Glomerular visceral epithelial cell (primary cell): ENCODE measurements at regions not wholly inside any gene's neighbourhood (a gene's known extent, or its start where the extent isn't known, plus 50 kb on each side); places are given as distances from the start of the nearest gene placed in this dataset.

Source experiments
- DNase-seq: peaks from one replicate; pipeline ENCODE4 v3.0.0-alpha.2; 2016; ENCODE audit errors: extremely low spot score

DNA sequence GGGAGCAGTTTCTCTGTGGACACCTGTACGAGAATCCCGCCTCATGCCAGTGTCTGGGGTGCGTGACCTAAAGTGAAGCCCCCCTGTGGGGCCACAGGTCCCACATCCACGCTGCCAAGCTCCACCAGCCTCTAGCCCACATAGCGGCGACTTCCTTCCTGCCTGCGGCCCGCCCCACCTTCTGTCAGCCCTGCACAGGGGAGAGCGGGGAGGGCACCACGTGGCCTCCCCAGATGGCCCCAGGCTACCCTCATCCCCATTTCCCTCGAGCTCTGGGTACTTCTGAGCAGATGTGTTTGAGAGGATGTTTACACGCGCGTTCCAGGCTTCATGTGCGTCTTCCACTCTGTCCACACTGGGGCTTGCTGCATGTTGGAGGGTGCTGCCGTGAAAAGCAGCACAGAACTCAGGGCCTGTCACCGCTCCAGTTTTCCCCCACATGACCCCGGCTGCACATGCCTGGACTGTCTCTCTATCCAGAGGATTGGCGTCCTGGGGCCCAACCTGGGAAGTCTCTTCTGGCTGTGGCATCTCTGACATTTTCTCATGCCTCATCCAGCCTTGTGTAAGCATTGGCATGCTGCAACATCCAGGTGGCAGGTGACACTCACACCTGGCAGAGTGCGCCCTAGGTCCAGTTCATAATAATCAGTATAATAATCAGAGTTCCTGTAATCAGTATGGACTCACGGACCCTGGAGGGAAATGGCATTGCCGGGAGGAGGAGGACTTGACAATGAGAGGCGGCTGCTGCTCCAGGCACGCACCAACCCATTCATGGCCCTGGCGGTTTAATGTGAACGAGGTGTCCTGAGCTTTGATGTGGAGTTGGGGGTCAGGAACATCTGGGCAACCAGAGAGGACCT, 146.3 kb upstream of the TWIST2 start:
- no peak for DNase-seq

DNA sequence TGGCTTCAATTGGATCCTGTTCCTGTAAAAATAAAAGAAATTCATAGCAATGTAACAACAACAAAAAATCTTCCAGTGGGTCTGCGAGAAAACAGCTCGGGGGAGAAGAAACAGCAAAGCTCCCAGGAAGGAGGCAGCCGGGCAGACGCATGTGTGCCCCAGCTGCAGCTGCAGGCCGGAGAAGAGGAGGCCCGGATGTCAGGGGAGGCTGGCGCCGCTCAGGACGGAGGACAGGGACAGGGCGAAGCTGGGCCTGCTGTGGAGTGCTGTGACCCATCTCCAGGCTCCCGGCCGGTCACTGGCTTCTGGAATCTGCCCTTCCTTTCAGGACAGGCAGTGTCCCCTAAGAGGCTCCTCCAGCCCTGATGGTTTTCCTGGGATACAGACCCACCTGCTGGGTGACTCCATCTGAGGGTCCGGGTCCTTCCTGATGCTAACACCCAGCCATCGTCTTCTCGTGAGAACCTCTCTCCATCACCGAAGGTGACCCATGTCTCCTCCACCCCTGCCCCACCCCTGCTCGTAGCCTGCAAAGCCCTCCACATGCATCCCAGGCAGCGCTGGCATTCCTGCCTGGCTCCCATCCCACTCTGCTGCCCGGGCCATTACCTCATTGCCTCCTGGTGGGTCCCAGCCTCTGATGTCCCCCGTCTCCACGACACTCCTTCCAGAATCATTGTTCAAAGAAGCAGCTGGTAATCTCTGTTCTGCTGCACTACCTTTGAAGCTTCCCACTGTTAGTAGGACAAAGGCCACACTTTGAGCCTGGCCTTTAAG, 145.4 kb upstream of the TWIST2 start:
- no peak for DNase-seq

DNA sequence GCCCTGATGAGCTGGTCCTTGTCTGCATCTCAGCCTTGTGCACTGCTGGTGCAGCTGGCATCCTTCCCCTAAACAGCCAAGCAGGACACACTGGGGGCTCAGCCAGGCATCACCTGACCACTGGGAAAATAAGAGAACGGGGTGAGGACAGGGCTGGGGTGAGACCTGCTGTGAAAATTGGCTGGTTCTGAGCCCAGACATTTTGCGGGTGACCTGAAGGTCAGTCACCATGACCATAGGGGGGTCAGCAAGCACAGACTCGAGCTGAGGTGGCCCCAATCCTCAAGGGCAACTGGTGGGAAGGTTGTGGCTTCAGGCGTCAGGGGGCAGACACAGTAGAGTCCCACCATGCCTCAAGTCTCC, 144.9 kb upstream of the TWIST2 start:
- no peak for DNase-seq

DNA sequence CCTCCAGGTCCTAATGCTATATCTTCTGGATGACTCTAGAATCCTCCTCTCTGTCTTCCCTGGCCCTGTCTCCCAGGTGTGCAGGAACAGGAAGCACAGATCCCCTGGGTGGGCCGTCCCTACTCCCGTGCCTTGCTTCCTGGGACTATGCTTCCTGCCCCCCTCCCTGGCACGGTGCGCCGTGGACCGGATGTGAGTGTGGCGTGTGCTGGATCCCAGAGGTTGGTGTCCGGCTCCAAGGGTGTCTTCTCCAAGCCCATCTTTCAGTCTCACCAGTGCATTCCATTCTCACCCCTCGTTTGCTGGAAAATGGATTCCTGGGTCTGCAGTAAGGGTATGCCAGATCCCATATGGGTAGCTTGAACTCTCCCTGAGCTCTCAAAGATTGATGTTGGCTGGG, 144.4 kb upstream of the TWIST2 start:
- no peak for DNase-seq

DNA sequence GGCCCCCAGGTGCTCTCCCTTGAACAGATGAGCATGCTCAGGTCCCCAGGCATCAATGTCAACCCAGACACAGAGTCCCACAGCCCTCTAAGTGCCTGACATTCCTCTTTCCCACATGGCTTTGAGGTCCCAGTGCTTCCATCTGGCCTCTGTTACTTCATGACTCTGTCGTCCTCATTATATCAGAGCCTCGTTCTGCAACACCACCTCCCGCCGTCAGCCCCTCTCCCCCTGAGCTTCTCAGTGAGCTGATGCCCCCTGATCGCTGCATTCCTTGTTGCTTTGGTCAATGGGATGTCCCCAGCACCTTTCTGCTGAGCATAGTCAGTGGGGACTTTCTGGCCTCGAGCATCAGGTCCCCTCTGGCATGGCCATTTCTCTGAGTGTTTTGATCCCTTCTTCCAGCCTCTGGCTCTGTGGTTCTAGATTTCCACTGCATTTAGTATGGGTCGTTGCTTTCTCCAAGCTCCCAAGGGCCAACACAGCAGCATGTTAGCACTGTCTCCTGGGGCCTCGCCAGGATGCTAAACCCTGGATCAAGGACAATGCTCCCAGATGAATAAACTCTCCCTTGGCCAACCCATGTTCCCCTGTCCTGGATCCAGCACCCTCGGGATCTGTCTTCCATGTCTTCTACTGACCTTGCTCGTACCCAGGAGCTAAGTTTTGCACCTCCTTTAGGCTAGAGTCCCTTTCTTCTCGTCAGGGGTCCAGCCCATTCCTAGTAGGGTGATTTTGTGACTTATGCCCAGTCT, 143.2 kb upstream of the TWIST2 start:
- no peak for DNase-seq

DNA sequence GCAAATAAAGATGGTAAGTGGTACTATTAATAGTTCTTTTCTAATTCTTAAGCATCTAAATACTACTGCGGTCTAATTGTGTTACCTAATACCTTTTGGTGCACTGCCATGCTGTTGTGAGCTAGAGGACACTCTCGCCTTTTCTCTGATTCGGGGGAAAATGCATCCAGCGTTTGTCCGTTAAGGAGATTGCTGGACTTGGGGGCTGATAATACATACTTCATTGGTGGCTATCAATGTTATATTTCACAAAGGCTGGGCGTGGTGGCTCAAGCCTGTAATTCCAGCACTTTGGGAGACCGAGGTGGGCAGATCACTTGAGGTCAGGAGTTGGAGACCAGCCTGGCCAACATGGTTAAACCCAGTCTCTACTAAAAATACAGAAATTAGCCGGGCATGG, 141.7 kb upstream of the TWIST2 start:
- no peak for DNase-seq

DNA sequence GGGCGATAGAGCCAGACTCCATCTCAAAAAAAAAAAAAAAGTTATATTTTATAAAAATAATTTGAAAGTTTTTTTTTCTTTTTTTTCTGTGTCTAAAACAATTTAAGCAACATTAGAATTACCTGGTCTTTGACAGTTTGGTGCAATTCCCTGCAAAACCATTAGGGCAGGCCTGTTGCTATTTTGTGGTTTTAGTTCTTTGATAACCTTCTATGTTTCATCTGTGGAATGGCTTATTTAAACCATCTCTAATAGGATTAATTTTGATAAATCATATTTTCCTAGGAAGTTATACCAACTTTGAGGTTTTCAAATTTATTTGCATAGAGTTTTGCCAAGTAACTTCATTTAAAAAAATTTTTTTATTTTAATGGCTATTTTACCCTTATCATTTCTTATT, 141.2 kb upstream of the TWIST2 start:
- DNase-seq, result no peak

DNA sequence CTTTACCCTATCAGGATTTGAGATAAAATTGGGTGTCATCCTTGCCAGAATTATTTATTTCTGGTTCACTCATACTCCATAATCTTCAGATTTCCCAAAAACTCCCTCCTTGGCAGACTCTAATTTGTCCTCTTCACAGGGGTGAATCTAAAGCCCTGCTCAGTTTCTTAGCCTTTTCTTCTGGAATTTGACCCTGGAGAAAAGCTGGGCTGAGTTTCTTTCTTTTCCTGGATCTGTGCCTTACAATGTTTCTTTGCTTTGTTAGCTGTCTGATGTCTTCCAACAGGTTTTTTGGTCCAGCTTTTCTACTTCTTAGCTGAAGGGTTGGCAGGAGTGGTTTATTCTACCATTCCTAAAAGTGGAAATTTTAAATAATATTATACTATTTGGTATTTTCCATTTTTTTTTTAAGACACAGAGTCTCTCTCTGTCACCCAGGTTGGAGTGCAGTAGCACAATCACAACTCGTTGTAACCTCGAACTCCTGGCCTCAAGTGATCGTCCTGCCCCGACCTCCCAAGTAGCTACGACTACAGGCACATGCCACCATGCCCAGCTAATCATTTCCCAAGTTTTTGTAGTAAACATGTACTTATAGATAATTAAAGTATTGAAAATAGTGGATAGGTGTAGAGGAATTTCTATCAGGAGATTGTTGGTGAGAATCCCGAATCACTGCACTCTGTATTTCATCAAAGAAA, 138.4 kb upstream of the TWIST2 start:
- no peak for DNase-seq

DNA sequence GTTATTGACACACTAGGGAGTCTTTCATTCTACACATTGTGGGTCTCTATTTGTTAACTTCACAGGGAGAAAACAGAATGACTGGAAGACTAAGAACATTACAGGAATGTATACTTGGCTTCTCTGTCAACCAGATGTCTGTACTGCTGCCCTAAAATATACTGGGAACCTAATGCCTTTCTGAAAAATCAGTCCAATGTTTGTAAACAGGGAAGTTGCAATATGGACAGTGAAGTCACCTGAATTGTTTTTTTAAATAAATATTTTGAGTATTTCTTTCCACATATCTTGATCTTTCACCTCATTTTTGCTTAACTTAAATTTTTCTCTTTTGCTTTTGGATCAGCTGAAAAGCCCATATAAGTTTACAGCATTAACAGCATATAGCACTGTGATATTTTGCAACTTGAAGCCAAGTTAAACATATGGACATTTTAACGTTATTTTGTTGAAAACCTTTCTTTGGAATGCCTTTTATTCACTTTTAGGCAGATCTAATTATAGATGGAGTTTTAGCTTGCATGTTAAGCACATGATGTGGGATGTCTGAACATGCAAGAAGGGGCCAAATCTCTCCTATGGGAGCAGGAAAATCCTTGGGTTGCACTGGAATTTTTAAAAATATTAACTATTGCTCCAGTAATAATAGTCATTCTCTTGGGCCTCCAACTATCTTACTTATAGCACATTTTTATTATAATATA, 137.7 kb upstream of the TWIST2 start:
- DNase-seq, result no peak

DNA sequence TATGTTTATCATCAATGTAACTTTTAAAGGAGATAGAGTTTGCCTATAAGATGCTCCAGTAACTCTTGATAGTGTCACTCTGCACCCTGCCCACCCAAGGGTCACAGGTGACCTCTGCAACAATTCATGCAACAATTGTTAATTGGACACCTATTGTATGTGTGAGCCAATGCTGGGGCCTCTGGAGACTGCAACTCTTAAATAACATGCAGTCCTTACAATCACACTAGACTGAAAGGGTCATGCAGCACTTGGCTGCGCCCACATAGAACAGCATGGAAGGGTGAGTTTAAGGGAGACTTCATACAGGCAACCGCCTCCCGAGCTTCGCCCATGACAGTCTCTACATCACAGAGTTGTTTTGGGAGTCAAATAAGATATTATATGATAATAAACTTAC, 137.1 kb upstream of the TWIST2 start:
- DNase-seq, result no peak

DNA sequence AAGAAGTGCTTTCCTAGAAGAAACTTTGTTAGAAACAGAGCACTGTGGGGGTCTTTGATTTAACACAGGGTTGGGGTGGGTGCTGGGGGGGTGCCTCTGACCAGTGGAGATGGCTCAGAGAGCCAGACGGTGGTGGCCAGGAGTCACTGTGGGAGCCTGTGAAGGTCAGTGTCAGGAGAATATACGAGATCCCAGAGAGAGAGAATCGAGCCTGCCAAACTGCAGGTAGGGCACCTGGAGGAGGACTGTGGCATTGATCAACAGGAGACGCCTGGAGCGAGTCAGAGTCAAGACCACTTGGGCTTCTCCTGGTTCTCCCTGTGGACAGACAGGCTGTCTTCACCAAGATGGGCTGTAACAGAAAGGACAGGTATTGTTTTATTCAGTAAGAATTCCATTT, 136.5 kb upstream of the TWIST2 start:
- DNase-seq, result no peak

DNA sequence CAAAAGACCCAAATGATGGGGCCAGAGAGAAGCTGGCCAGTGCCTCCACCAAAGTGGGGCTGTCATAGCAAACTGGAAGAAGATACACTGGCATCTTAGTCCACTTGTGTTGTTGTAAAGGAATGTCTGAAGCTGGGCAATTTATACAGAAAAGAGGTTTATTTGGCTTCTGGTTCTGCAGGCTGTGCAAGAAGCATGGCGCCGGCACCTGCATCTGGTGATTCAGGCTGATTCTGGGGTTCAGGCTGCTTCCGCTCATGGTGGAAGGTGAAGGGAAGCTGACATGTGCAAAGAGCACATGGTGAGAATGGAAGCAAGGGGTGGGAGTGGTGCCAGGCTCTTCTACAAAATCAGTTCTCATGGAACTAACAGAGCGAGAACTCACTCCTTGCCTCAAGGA, 135.9 kb upstream of the TWIST2 start:
- DNase-seq, result no peak

DNA sequence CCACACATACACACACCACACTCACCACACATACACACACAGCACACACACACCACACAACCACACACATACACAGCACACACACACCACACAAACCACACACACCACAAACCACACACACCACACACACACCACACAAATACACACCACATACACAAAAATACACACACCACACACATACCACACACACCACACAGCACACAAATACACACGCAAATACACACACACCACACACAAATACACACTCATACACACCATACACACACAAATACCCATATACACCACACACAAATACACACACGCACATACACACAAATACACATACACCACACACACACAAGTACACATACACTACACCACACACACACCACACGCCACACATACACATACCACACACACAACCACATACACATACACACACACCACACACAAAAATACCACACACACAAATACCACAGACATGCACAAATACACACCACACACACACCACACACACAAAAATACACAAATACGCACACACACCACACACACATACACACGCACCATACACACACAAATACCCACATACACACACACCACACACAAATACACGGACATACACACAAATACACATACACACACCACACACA, 134.6 kb upstream of the TWIST2 start:
- no peak for DNase-seq

DNA sequence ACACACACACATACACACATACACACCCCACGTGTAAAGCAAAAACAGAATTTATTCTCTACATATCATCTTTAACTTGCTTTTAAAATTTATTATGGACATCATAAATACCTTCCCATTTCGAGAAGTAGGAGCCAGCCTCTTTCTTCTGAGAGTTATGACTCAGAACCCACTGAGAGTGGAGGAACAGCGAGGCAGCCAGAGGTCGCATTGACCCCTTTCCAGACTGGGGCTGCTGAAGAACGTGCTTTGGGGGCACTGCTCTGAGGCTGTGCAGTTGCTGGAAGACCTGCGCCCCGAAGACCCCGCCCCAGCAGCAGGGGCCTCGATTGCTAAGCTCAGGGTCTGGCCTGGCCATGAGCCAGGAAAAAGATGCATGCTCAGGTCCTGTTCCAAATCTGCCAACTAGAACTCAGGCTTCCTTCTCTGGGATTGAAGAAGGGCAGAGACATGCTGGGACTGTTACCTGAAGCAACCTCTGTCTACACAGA, 133.8 kb upstream of the TWIST2 start:
- no peak for DNase-seq

DNA sequence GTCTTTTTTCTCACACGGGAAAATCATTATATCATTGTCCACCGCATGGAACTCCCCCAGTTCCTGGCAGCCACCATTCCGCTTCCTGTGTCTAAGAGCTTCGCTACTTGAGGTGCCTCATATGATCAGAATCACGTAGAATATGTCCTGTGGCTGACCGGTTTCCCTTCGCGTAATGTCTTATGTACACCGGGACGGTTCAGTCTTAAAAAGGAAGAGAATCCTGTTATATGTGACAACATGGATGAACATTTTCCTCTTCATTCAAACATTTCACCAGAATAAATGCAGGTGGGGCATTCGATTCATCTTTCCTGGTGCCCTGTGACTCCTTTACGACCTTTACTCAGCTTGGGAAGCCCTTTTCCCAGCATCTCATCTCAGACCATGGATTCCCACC, 131.7 kb upstream of the TWIST2 start:
- no peak for DNase-seq

DNA sequence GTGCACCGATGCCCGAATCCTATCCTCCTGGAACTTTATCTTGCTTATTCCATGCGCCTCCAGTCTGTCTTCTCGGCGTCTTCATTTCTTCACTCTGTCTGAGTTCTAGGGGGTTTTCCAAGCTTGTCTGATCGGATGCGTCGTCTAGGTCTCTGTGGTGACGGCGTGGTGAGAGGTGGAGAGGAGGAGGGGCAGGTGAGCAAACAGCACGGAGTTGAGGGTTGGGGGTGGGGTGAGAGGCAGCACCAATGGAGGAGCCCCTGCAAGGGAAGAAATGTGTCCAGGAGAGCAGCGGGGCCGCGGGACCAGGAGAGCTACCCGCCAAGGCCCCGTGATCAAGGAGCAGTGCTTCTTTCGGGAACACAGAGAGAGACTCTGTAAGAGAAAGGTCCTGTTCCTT, 131.3 kb upstream of the TWIST2 start:
- no peak for DNase-seq

DNA sequence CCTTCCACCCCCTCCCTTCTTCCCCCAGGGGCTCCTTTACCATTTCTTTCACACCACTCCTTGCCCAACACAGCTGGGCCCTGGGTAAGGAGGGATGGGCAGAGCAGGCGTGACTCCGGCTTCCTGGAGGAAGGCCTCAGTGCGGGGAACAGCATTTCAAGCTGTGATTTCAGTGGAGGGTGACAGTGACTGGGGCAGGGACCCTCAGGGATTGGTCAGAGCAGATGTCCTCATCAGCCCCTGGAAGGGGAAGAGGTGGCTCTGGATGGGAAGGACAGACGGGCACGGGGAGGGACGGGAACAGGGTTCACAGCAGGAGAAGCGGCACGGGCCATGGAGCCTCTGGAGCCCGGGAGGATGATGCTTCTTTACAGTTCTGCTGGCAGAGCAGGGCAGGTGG, 130.8 kb upstream of the TWIST2 start:
- DNase-seq, result no peak

DNA sequence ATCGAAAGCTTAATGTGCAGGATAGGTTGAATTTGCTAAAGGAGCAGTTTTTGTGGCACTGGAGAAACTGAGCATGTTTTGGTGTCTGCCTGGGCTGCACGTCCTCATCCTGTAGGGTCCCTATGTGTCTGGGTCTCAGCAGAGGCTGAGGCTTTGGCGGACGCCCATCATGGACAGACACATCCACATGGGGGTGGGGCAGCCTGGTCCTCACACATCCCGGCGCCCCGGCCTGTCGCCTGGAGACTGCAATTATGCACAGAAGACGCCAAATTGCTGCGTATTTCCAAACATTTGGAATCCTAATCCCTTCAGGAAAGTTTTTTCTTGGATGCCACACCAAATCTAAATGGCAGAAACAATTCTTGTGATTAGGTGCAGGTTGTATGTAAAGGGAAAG, 128.2 kb upstream of the TWIST2 start:
- no peak for DNase-seq

DNA sequence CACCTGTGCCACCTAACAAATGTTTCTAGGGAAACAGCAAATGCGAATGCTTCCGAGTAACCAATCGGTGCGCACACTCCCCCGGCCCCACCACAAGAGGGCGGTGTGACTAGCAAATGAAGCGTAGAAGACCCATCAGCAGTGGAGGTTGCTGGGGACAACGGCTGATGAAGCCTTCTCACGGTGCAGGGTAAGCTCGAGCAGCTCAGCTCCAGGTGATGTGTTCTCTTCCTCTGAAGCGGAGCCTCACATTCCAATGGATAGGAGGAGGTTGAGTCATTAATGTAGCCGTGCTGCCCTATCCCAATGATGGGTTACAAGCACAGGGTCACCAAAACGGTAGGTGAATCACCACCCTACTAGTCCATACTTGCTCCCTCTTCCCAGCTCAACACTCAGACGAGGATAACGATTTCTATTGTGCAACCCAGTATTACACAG, 127.6 kb upstream of the TWIST2 start:
- DNase-seq, result peak; percentile 8

DNA sequence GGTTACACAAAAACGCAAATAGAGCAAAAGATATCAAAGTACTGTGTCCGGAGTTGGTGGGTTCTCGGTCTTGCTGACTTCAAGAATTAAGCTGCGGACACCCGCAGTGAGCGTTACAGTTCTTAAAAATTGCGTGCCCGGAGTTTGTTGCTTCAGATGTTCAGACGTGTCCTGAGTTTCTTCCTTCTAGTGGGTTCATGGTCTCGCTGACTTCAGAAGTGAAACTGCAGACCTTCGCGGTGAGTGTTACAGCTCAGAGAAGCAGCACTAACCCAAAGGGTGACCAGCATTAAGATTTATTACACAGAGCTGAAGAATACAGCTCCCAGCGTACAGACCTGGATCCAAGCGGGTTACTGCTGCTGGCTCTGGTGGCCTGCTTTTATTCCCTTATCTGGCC, 125.7 kb upstream of the TWIST2 start:
- no peak for DNase-seq

DNA sequence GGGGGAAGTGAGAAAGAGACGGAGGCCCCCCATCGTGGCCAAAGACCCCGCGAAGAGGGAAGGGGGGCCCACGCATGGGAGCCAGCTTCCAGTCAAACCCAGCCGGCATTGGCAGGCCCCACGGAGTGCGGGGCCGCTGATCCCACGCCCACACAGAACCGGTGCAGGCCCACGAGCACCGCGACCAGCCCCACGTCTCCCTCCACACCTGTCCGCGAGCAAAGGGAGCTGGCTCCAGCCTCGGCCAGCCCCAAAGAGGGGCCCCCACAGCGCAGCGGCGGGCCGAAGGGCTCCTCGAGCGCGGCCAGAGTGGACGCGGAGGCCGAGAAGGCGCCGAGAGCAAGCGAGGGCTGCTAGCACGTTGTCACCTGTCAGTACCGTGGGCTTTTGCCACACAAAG, 125.0 kb upstream of the TWIST2 start:
- DNase-seq, result no peak
